Heart left ventricle (tissue), 13 donors: ENCODE measurements at regions not wholly inside any gene's neighbourhood (a gene's known extent, or its start where the extent isn't known, plus 50 kb on each side); places are given as distances from the start of the nearest gene placed in this dataset.
"Not testable (repeated sequence)": the region's sequence is repeated elsewhere in the genome, so short reads cannot be mapped to it uniquely, and the experiment has no call there.

ENCODE experiments used
- CTCF ChIP-seq, 12 donors: fragments of 200-600 bp; sonication (generic) in 4 of 12; IDR thresholded peaks; one replicate each; pipeline versions ENCODE4 v1.5.0 to v1.8.0; 2018 to 2022; ENCODE audit warnings: antibody characterized with exemption in 12 of 12, mild to moderate bottlenecking in 5 of 12
- POLR2A ChIP-seq, 2 donors: fragments of 450-650 bp; IDR thresholded peaks; one replicate each; pipeline ENCODE4 v1.6.1; 2017; ENCODE audit warnings: antibody characterized with exemption in 2 of 2, mild to moderate bottlenecking in 2 of 2, moderate library complexity in 2 of 2
- donor health status: ischemic (EF 13 %, LVEDD 7.1; RV severe dilation, severe dysfunction).
- donor health status: DM: no; HTN: yes; CAD: no.
- donor health status: DM: no; HTN: no; CAD: no.
- donor health status: ischemic (EF 25% LVEDD 6.9; RV normal size, moderate dysfunction).
- donor health status: ischemic (EF 25% LVEDD 5.7; RV mildly dilated, moderate dysfunction).
- donor health status: ischemic (EF 35%, LVEDD 5.7; RV mildly dilated, moderate dysfunction).
- donor health status: nonischemic (EF 11% LVEDD 7.7; RV severe dilation, severe dysfunction).
- donor health status: DM: yes; HTN: yes; CAD: no.
- donor health status: PGD.
- donor health status: ischemic (EF 29% LVEDD 5.4; RV normal size, mild dysfunction).
- donor health status: nonischemic (EF 23%, LVEDD 6.1; RV moderate dilation, normal function).

- not testable (repeated sequence) for TF ChIP-seq POLR2A, CTCF (IDR thresholded peaks at IDR 0.05)
Observed at GRCh38 chr4:49517485-49518205, 531.6 kb downstream of the CWH43 start.
